ENCODE measurements at regions not wholly inside any gene's neighbourhood (a gene's known extent, or its start where the extent isn't known, plus 50 kb on each side); places are given as distances from the start of the nearest gene placed in this dataset.

DNA sequence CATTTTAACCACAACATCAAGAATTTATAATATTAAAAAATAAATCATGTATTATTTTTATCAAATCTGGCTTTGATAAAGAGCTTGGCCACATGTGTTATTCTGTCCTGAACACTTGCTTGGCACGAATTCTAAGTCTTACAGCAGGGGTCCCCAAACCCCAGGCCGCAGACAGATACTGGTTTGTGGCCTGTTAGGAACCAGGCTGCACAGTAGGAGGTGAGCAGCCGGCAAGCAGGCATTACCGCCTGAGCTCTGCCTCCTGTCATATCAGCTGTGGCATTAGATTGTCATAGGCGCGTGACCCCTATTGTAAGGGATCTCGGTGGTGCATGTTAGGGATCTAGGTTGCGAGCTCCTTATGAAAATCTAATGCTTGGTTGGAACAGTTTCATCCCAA is 127.6 kb upstream of the IVNS1ABP start:
- intact Hi-C loops (cut with micrococcal nuclease) = loop anchor here (5.0 kb wide), 1 partner anchor 127 kb away; the partner anchor contains the start of gene IVNS1ABP
- no peaks in the 10 kb centered on the region for H3K9me3 ChIP-seq (ENCODE audit: control insufficient read depth in 1 of 2, low read length in 2 of 2)
- Mint-ChIP-seq H3K4me1 (peaks cover 4 to 10% (median 5%) of the 10 kb centered on the region in 4 donors), H3K9me3 (peaks cover 0 to 2% (median 0%) of the 10 kb centered on the region in 8 donors), H3K36me3 (no peaks in the 10 kb centered on the region), H3K27me3 (no peaks in the 10 kb centered on the region), H3K27ac (no peak overlapping the region), H3K4me3 (no peak overlapping the region)
- ChIA-PET POLR2A (ENCODE audit: partially characterized antibody) (interaction anchor here (0.8 kb wide), 1 partner anchor 127 kb away, joined by 3 read pairs; no protein-coding TSS in a partner anchor), CTCF (ENCODE audit: partially characterized antibody) (no interaction called here)
- H3K4me3 ChIP-seq (ENCODE audit: low read length in 2 of 2) = no peak overlapping the region
- DNase-seq = no peak
- no peak overlapping the region for H3K27ac ChIP-seq (ENCODE audit: low read depth, low read length)
- H3K36me3 ChIP-seq (ENCODE audit: insufficient read depth, low read length) = no peaks in the 10 kb centered on the region
- H3K27me3 ChIP-seq (ENCODE audit: insufficient read depth, low read length) = no peaks in the 10 kb centered on the region
- peaks cover 15% of the 10 kb centered on the region for H3K4me1 ChIP-seq (ENCODE audit: insufficient read depth, low read length)

DNA sequence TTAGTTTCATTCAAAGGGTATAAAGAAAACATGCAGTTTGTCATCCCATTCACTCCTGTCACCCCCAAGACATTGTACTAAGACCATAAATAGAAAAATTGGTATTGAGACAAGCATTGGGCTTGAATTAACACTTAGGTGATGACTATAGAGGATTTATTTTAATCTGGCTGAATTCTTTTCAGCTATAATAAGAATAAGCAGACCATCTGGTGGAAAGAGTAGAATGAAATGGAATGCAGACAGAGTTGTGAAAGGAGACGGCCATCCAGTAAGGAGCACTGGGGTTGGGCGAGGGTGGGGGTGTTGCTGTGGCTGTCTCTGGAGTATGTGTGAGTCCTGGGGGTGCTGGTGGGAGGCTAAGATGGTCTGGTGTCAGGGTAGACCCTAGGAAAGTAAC is 125.0 kb upstream of the IVNS1ABP start:
- no peaks in the 10 kb centered on the region for H3K27me3 Mint-ChIP-seq
- intact Hi-C loops (cut with micrococcal nuclease) = loop anchor here (5.0 kb wide), 1 partner anchor 125 kb away; the partner anchor contains the start of gene IVNS1ABP

DNA sequence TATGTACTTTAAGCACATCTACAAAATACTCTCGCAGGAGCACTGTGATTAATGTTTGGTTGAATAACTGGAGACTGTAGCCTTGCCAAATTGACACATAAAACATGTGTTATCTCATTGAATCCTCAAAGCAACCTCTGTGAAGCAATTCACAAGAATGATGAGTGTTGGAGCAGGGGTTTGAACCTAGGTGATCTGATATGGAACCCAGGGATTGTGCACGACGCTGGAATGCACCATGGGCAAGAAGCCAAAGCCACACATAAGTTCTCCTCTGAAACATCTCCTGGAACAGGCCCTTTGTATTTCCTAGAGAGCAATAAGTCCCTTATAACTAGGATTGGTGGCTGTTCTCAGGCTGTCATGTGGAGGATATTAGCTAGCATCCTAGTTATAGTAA is 124.6 kb upstream of the IVNS1ABP start:
- Histone ChIP-seq H3K36me3 (ENCODE audit: insufficient read depth, low read length) (no peaks in the 10 kb centered on the region), H3K27ac (ENCODE audit: low read depth, low read length) (no peak overlapping the region), H3K27me3 (ENCODE audit: insufficient read depth, low read length) (no peaks in the 10 kb centered on the region), H3K4me1 (ENCODE audit: insufficient read depth, low read length) (peaks cover 30% of the 10 kb centered on the region), H3K4me3 (ENCODE audit: low read length in 2 of 2) (no peak overlapping the region), H3K9me3 (ENCODE audit: control insufficient read depth in 1 of 2, low read length in 2 of 2) (no peaks in the 10 kb centered on the region)
- H3K4me3 Mint-ChIP-seq = no peak overlapping the region
- H3K27me3 Mint-ChIP-seq = no peaks in the 10 kb centered on the region
- H3K4me1 Mint-ChIP-seq = peaks cover 3 to 10% (median 5%) of the 10 kb centered on the region in 4 donors
- POLR2A ChIA-PET (ENCODE audit: partially characterized antibody) = no interaction called here
- intact Hi-C loops (cut with micrococcal nuclease) = loop anchor here (5.0 kb wide), 1 partner anchor 124 kb away; the partner anchor contains the start of gene IVNS1ABP
- CTCF ChIA-PET (ENCODE audit: partially characterized antibody) = no interaction called here
- no peak for DNase-seq
- peaks cover 0 to 2% (median 0%) of the 10 kb centered on the region in 8 donors for H3K9me3 Mint-ChIP-seq
- peak overlapping the region in 1 of 7 donors; percentile 85 for H3K27ac Mint-ChIP-seq
- H3K36me3 Mint-ChIP-seq = no peaks in the 10 kb centered on the region

More for the DNA sequence above, 125.0 kb upstream of the IVNS1ABP start:
- Mint-ChIP-seq H3K9me3 (peaks cover 0 to 2% (median 0%) of the 10 kb centered on the region in 8 donors), H3K27ac (no peak overlapping the region), H3K36me3 (no peaks in the 10 kb centered on the region), H3K4me3 (no peak overlapping the region), H3K4me1 (peaks cover 3 to 10% (median 5%) of the 10 kb centered on the region in 4 donors)
- ChIA-PET POLR2A (ENCODE audit: partially characterized antibody) (no interaction called here), CTCF (ENCODE audit: partially characterized antibody) (no interaction called here)
- Histone ChIP-seq H3K27ac (ENCODE audit: low read depth, low read length) (no peak overlapping the region), H3K4me1 (ENCODE audit: insufficient read depth, low read length) (peaks cover 30% of the 10 kb centered on the region), H3K27me3 (ENCODE audit: insufficient read depth, low read length) (no peaks in the 10 kb centered on the region), H3K4me3 (ENCODE audit: low read length in 2 of 2) (no peak overlapping the region), H3K9me3 (ENCODE audit: control insufficient read depth in 1 of 2, low read length in 2 of 2) (no peaks in the 10 kb centered on the region), H3K36me3 (ENCODE audit: insufficient read depth, low read length) (no peaks in the 10 kb centered on the region)
- no peak for DNase-seq

DNA sequence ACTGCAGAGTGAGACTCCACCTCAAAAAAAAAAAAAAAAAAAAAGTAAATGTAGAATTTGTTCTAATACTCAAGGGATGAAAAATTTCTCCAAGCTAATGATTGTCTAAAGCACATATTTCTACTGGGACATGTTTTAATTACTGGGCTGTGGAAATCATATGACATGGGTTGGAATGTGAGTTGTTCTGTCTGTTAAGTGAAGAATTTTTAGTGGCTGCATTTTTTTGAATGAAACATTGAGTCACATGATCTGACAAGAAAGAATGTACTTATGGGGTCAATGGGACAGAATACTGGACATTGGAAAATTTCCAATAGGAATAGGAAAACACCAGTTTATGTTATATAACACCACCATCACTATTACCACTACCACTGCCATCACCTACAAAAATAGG is 123.8 kb upstream of the IVNS1ABP start:
- DNase-seq = no peak
- no peaks in the 10 kb centered on the region for H3K27me3 ChIP-seq (ENCODE audit: insufficient read depth, low read length)
- no peak overlapping the region for H3K4me3 ChIP-seq (ENCODE audit: low read length in 2 of 2)
- H3K27ac Mint-ChIP-seq = peak overlapping the region in 5 of 7 donors; percentile 19 to 85 (median 62)
- no peaks in the 10 kb centered on the region for H3K36me3 Mint-ChIP-seq
- H3K36me3 ChIP-seq (ENCODE audit: insufficient read depth, low read length) = no peaks in the 10 kb centered on the region
- peaks cover 30% of the 10 kb centered on the region for H3K4me1 ChIP-seq (ENCODE audit: insufficient read depth, low read length)
- H3K4me1 Mint-ChIP-seq = peaks cover 3 to 10% (median 5%) of the 10 kb centered on the region in 4 donors
- CTCF ChIA-PET (ENCODE audit: partially characterized antibody) = interaction anchor here (1.3 kb wide), 1 partner anchor 156 kb away, joined by 3 read pairs; no protein-coding TSS in a partner anchor
- H3K4me3 Mint-ChIP-seq = peak overlapping the region in 2 of 8 donors; percentile 4 to 27
- POLR2A ChIA-PET (ENCODE audit: partially characterized antibody) = no interaction called here
- H3K9me3 Mint-ChIP-seq = peaks cover 0 to 2% (median 0%) of the 10 kb centered on the region in 8 donors
- H3K9me3 ChIP-seq (ENCODE audit: control insufficient read depth in 1 of 2, low read length in 2 of 2) = no peaks in the 10 kb centered on the region
- H3K27ac ChIP-seq (ENCODE audit: low read depth, low read length) = no peak overlapping the region
- intact Hi-C loops (cut with micrococcal nuclease) = loop anchor here (5.0 kb wide), 1 partner anchor 124 kb away; the partner anchor contains the start of gene IVNS1ABP
- no peaks in the 10 kb centered on the region for H3K27me3 Mint-ChIP-seq

DNA sequence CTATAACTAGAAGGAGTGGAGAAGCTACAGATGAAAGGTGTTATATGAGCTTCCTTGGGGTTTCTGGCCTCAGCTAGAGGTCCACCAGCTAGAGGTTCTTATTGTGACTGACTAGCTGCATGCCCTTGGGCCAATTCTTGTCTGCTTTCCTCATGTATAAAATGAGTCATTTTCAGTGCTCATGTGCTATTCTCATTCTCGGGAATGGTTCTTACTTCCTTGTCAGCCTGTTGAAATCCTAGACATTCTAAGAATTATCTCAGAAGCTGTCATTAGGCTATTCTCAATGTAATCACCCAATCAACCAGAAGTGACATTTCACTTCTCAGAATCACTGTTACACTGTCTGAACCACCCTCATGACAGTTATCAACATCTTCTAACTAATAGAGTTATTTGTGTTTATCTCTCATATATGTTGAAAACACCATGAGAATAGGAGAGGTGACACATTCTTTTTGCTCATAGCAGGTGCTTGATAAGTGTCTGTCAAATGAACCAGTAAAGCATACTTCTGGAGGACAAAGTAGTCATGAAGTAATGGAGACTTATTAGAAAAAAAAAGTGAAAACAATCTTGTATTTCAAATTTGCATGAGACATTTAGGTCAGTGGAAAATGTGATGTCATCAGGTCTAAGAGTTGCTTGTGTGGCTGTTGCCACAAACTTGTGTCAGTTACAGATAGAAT is 122.8 kb upstream of the IVNS1ABP start:
- Mint-ChIP-seq H3K4me3 (no peak overlapping the region), H3K36me3 (no peaks in the 10 kb centered on the region), H3K27me3 (no peaks in the 10 kb centered on the region), H3K9me3 (peaks cover 0 to 2% (median 0%) of the 10 kb centered on the region in 8 donors), H3K27ac (no peak overlapping the region), H3K4me1 (peaks cover 3 to 10% (median 5%) of the 10 kb centered on the region in 4 donors)
- intact Hi-C loops (cut with micrococcal nuclease) = loop anchor here (5.0 kb wide), 1 partner anchor 123 kb away; the partner anchor contains the start of gene IVNS1ABP
- peak; percentile 15 to 63 (median 32) for DNase-seq
- Histone ChIP-seq H3K27me3 (ENCODE audit: insufficient read depth, low read length) (no peaks in the 10 kb centered on the region), H3K27ac (ENCODE audit: low read depth, low read length) (peak overlapping the region; percentile 48), H3K36me3 (ENCODE audit: insufficient read depth, low read length) (no peaks in the 10 kb centered on the region), H3K4me1 (ENCODE audit: insufficient read depth, low read length) (peaks cover 30% of the 10 kb centered on the region), H3K9me3 (ENCODE audit: control insufficient read depth in 1 of 2, low read length in 2 of 2) (no peaks in the 10 kb centered on the region), H3K4me3 (ENCODE audit: low read length in 2 of 2) (no peak overlapping the region)
- ChIA-PET POLR2A (ENCODE audit: partially characterized antibody) (interaction anchor here (1.5 kb wide), 1 partner anchor 122 kb away, joined by 6 read pairs; the partner anchor contains the start of gene IVNS1ABP), CTCF (ENCODE audit: partially characterized antibody) (interaction anchor here (1.3 kb wide), 1 partner anchor 157 kb away, joined by 3 read pairs; no protein-coding TSS in a partner anchor)

DNA sequence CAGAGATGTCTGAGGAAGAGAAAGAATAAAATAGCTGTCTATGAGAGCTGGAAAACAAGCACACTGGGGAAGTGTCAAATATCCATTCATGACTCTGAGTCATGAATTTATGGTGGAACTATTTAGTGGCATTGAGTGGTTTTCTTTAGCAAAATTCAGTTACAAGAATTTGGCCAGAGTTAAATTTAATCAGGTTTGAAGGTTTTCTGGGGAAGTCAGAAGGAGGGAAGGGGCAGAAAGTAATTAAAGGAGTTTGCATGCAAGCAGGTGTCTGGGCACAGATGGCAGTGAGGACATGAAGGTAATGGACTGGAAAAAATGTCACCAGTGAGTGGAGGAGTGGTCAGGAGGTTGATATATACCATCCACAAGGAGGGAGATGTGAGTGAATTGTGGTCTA is 121.9 kb upstream of the IVNS1ABP start:
- no peak for DNase-seq
- Mint-ChIP-seq H3K4me3 (no peak overlapping the region), H3K4me1 (peaks cover 3 to 10% (median 5%) of the 10 kb centered on the region in 4 donors), H3K27me3 (no peaks in the 10 kb centered on the region), H3K9me3 (peaks cover 0 to 2% (median 0%) of the 10 kb centered on the region in 8 donors), H3K27ac (no peak overlapping the region), H3K36me3 (no peaks in the 10 kb centered on the region)
- intact Hi-C loops (cut with micrococcal nuclease) = no loop called here
- Histone ChIP-seq H3K27ac (ENCODE audit: low read depth, low read length) (peak overlapping the region; percentile 48), H3K4me1 (ENCODE audit: insufficient read depth, low read length) (peaks cover 30% of the 10 kb centered on the region), H3K36me3 (ENCODE audit: insufficient read depth, low read length) (no peaks in the 10 kb centered on the region), H3K27me3 (ENCODE audit: insufficient read depth, low read length) (no peaks in the 10 kb centered on the region), H3K4me3 (ENCODE audit: low read length in 2 of 2) (no peak overlapping the region), H3K9me3 (ENCODE audit: control insufficient read depth in 1 of 2, low read length in 2 of 2) (no peaks in the 10 kb centered on the region)
- ChIA-PET POLR2A (ENCODE audit: partially characterized antibody) (interaction anchor here (1.5 kb wide), 1 partner anchor 122 kb away, joined by 6 read pairs; the partner anchor contains the start of gene IVNS1ABP), CTCF (ENCODE audit: partially characterized antibody) (no interaction called here)

DNA sequence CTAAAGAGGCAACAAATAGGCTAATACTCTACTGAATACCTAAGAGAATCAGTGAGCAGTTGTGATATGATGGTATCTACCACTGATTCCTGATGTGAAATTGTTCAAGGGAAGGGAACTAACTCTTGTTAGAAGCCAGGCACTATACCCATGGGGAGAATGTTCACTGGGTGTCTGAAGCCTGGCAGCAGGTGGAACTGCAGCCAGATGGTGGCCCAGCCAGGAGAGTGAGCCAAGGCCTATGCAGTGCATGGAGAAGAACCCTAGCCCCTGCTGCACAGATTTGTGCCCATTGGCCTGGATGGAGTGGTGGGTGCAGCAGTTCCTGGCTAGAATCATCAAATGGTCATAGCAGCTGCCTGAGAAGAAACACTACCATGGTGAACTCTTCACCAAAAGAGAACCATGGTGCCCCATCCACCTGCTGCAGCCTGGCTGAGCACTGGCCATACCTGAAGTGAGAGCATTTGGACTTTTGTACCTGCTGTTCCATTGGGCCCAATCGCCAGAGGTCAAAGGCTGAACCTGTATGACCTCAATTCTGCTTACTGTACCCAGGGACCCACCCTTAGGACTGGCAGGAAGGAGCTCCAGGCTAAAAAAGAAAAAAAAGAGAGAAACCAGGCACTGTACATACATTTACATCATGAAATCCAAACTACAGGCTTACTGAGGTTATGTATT is 118.8 kb upstream of the IVNS1ABP start:
- intact Hi-C loops (cut with micrococcal nuclease) = no loop called here
- Mint-ChIP-seq H3K4me3 (no peak overlapping the region), H3K9me3 (peaks cover 0 to under 1% (median 0%) of the 10 kb centered on the region in 8 donors), H3K36me3 (no peaks in the 10 kb centered on the region), H3K27ac (no peak overlapping the region), H3K27me3 (no peaks in the 10 kb centered on the region), H3K4me1 (peaks cover 0 to 1% (median 1%) of the 10 kb centered on the region in 4 donors)
- CTCF ChIA-PET (ENCODE audit: partially characterized antibody) = interaction anchor here (1.3 to 1.4 kb wide), 2 partner anchors 160 to 245 kb away, joined by 5 read pairs; no protein-coding TSS in a partner anchor
- Histone ChIP-seq H3K9me3 (ENCODE audit: control insufficient read depth in 1 of 2, low read length in 2 of 2) (no peaks in the 10 kb centered on the region), H3K27me3 (ENCODE audit: insufficient read depth, low read length) (no peaks in the 10 kb centered on the region), H3K4me3 (ENCODE audit: low read length in 2 of 2) (no peak overlapping the region), H3K36me3 (ENCODE audit: insufficient read depth, low read length) (no peaks in the 10 kb centered on the region), H3K27ac (ENCODE audit: low read depth, low read length) (no peak overlapping the region), H3K4me1 (ENCODE audit: insufficient read depth, low read length) (peaks cover 26% of the 10 kb centered on the region)
- DNase-seq = no peak
- POLR2A ChIA-PET (ENCODE audit: partially characterized antibody) = no interaction called here

Data from CD4-positive, alpha-beta memory T cell (primary cell).